NT2/D1 (cell line): ENCODE measurements at regions not wholly inside any gene's neighbourhood (a gene's known extent, or its start where the extent isn't known, plus 50 kb on each side); places are given as distances from the start of the nearest gene placed in this dataset.
A peak's percentile ranks its signal among the peaks of the same experiment; 100 is the strongest.

ENCODE experiments used
- DNase-seq: peaks from one replicate; pipeline ENCODE4 v3.0.0-alpha.2; 2011; ENCODE audit warnings: low read depth, low spot score
- H3K27me3 ChIP-seq: 2 replicates; pipeline ENCODE4 v1.6.0; 2011; ENCODE audit warnings: mild to moderate bottlenecking; ENCODE audit not compliant: insufficient read length, insufficient read depth
- H3K36me3 ChIP-seq: 2 replicates; pipeline ENCODE4 v1.6.1; 2011; ENCODE audit warnings: mild to moderate bottlenecking, low read length, mixed read lengths; ENCODE audit not compliant: insufficient read depth, insufficient read length
- H3K4me1 ChIP-seq: 2 replicates; pipeline ENCODE4 v1.5.1; 2011; ENCODE audit not compliant: insufficient read depth, insufficient read length
- H3K4me3 ChIP-seq: 2 replicates; pipeline ENCODE4 v1.5.1; 2011; ENCODE audit warnings: low read depth; ENCODE audit not compliant: insufficient read length
- H3K9ac ChIP-seq: 2 replicates; pipeline ENCODE4 v1.6.0; 2011; ENCODE audit warnings: low read depth; ENCODE audit not compliant: insufficient read length
- H3K9me3 ChIP-seq: 2 replicates; pipeline ENCODE4 v1.5.1; 2011; ENCODE audit warnings: mild to moderate bottlenecking, low read length; ENCODE audit not compliant: insufficient read depth
- SUZ12 ChIP-seq: IDR thresholded peaks from 2 replicates; pipeline ENCODE4 v1.6.1; 2011; ENCODE audit not compliant: insufficient read length, insufficient read depth; ENCODE audit errors: extremely low read depth
- YY1 ChIP-seq: IDR thresholded peaks from 2 replicates; pipeline ENCODE4 v1.6.1; 2011; ENCODE audit not compliant: insufficient read length, insufficient read depth
- ZNF274 ChIP-seq: IDR thresholded peaks from 2 replicates; pipeline ENCODE4 v1.6.1; 2011; ENCODE audit warnings: mild to moderate bottlenecking, low read depth, low read length

- Histone ChIP-seq H3K27me3 (no peaks in the 10 kb centered on the region), H3K4me1 (no peaks in the 10 kb centered on the region), H3K9me3 (no peaks in the 10 kb centered on the region), H3K36me3 (no peaks in the 10 kb centered on the region), H3K4me3 (no peak overlapping the region), H3K9ac (no peak overlapping the region)
- TF ChIP-seq ZNF274 = no peak
- TF ChIP-seq YY1 = no peak
- no peak for TF ChIP-seq SUZ12
- DNase-seq = peak; percentile 8
These were observed 285.5 kb upstream of the ZWINT start for GRCh38 chr10:56646329-56647111.

- TF ChIP-seq ZNF274 (no peak), YY1 (no peak), SUZ12 (no peak)
- H3K4me1 ChIP-seq = no peaks in the 10 kb centered on the region
- no peak overlapping the region for H3K9ac ChIP-seq
- DNase-seq = no peak
- H3K27me3 ChIP-seq = no peaks in the 10 kb centered on the region
- no peaks in the 10 kb centered on the region for H3K9me3 ChIP-seq
- H3K4me3 ChIP-seq = no peak overlapping the region
- H3K36me3 ChIP-seq = no peaks in the 10 kb centered on the region
These were observed 272.9 kb upstream of the ZWINT start for GRCh38 chr10:56633876-56634452.

- TF ChIP-seq ZNF274 (no peak), YY1 (no peak)
- Histone ChIP-seq H3K4me3 (no peak overlapping the region), H3K27me3 (no peaks in the 10 kb centered on the region), H3K36me3 (no peaks in the 10 kb centered on the region), H3K9me3 (no peaks in the 10 kb centered on the region), H3K9ac (no peak overlapping the region), H3K4me1 (no peaks in the 10 kb centered on the region)
- DNase-seq = no peak
These were observed 271.5 kb upstream of the ZWINT start for GRCh38 chr10:56632537-56632936.

DNA sequence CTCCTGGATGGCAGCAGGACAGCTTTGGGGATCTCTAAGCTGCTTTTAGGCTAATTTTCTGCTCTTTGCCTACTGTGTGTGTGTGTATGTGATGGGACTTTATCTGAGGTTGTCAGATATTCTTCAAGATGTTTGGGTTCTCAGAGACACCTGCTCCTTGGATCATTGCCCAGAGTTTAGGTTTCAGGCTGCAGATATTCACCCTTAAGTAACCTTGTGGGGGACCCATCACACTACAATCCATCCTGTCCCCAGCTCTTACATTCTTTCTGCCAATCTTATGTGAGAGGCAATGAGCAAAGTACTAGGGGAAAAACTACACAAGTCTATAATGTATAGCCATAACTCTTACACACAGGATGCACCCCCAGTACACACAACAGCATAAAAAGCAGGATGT is 263.0 kb upstream of the ZWINT start:
- no peak overlapping the region for H3K9ac ChIP-seq
- H3K9me3 ChIP-seq = no peaks in the 10 kb centered on the region
- no peak for TF ChIP-seq ZNF274
- no peak for TF ChIP-seq SUZ12
- TF ChIP-seq YY1 = no peak
- no peaks in the 10 kb centered on the region for H3K27me3 ChIP-seq
- no peaks in the 10 kb centered on the region for H3K4me1 ChIP-seq
- no peak for DNase-seq
- no peaks in the 10 kb centered on the region for H3K36me3 ChIP-seq
- H3K4me3 ChIP-seq = no peak overlapping the region

GRCh38 chr10:56623064-56623463 is 262.0 kb upstream of the ZWINT start:
- Histone ChIP-seq H3K27me3 (no peaks in the 10 kb centered on the region), H3K9me3 (no peaks in the 10 kb centered on the region), H3K4me1 (no peaks in the 10 kb centered on the region), H3K9ac (no peak overlapping the region), H3K36me3 (no peaks in the 10 kb centered on the region), H3K4me3 (no peak overlapping the region)
- no peak for TF ChIP-seq SUZ12
- no peak for TF ChIP-seq YY1
- TF ChIP-seq ZNF274 = no peak
- no peak for DNase-seq

DNA sequence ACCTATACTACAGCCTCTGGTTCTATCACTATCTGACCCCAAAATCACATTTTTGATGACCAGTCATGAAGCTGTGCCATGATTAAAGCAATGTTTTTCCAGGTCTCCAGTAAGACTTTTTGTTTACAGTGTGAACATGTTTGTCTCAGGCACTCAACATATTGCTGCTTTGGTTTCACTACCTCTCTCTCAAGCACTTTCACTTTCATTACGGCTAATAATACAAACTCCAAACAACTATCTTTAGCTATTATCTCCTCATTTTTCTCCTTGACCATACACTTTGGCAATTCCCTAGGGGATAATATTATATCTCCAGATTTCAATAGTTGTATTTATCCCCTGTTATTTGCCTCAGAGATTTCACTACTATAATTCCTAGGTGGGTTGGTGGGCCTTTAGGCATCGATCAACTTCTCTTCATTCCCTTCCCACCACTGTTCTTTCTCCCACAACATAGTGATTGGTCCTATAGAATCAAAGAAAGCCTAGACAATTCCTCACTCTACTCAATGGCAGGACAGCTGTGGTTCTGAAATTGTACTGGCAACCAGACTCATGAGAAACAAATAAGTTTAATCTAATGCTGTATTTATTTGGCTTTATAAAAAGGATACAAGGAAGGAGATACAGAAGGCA is 261.4 kb upstream of the ZWINT start:
- Histone ChIP-seq H3K9ac (no peak overlapping the region), H3K9me3 (no peaks in the 10 kb centered on the region), H3K4me1 (no peaks in the 10 kb centered on the region), H3K27me3 (no peaks in the 10 kb centered on the region), H3K4me3 (no peak overlapping the region), H3K36me3 (no peaks in the 10 kb centered on the region)
- DNase-seq = no peak
- TF ChIP-seq ZNF274 = no peak
- TF ChIP-seq SUZ12 = no peak
- no peak for TF ChIP-seq YY1

DNA sequence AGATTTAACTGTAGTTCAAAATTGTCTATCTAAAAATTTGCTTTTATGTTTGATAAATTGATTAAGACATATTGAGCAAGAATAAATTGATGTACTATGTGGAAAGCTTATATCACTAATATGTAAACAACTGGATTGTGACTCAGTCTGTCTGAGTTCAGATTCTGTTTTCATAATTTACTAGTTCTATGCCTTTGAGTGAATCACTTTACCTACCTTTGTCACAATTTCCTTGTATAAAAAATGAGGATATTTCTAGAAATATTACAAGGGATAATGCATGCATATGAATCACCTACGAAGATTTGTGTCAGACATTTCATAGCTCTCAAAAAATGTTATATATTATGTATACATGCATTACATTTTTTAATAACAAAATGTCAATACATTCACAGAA is 245.1 kb upstream of the ZWINT start:
- H3K36me3 ChIP-seq = no peaks in the 10 kb centered on the region
- no peaks in the 10 kb centered on the region for H3K4me1 ChIP-seq
- no peaks in the 10 kb centered on the region for H3K9me3 ChIP-seq
- no peak for TF ChIP-seq ZNF274
- TF ChIP-seq SUZ12 = no peak
- TF ChIP-seq YY1 = no peak
- no peak overlapping the region for H3K9ac ChIP-seq
- no peak for DNase-seq
- H3K4me3 ChIP-seq = no peak overlapping the region
- no peaks in the 10 kb centered on the region for H3K27me3 ChIP-seq
